HepG2 (cell line): ENCODE measurements at regions not wholly inside any gene's neighbourhood (a gene's known extent, or its start where the extent isn't known, plus 50 kb on each side); places are given as distances from the start of the nearest gene placed in this dataset.

Source experiments
- BORCS8-MEF2B ChIP-seq: sonication (generic); formaldehyde crosslinking; IDR thresholded peaks from 2 replicates; pipeline ENCODE4 v1.8.0; 2022; ENCODE audit warnings: mild to moderate bottlenecking, missing genetic modification reagents
- CC2D1A ChIP-seq: sonication (generic); formaldehyde crosslinking; IDR thresholded peaks from 2 replicates; pipeline ENCODE4 v1.8.1; 2023; ENCODE audit warnings: mild to moderate bottlenecking, missing genetic modification reagents
- FOXA3 ChIP-seq: IDR thresholded peaks from 2 replicates; pipeline ENCODE4 v1.6.1; 2016; ENCODE audit warnings: missing genetic modification reagents, missing compliant biosample characterization
- HCFC1 ChIP-seq: fragments of 150-350 bp; IDR thresholded peaks from 2 replicates; pipeline ENCODE4 v1.6.1; 2014; ENCODE audit warnings: low read depth, low read length
- KLF6 ChIP-seq: IDR thresholded peaks from 2 replicates; pipeline ENCODE4 v1.8.0; 2016; ENCODE audit warnings: missing biosample characterization, missing genetic modification reagents
- MAFK ChIP-seq, 2 experiments: IDR thresholded peaks in 1 of 2; conservative IDR thresholded peaks in 1 of 2; 2 replicates each; pipeline ENCODE4 v1.6.1; 2011; ENCODE audit warnings: improper control_type of control experiment in 2 of 2, low read length in 2 of 2
- MEIS2 ChIP-seq: sonication (generic); formaldehyde crosslinking; IDR thresholded peaks from 2 replicates; pipeline ENCODE4 v1.9.0; 2021; ENCODE audit warnings: mild to moderate bottlenecking, missing genetic modification reagents
- MLXIP ChIP-seq: sonication (generic); formaldehyde crosslinking; IDR thresholded peaks from 2 replicates; pipeline ENCODE4 v1.9.0; 2021; ENCODE audit warnings: missing genetic modification reagents, borderline replicate concordance
- POLR2AphosphoS2 ChIP-seq: IDR thresholded peaks from 2 replicates; pipeline ENCODE4 v1.6.1; 2011; ENCODE audit warnings: low read depth, low read length, improper control_type of control experiment
- TFDP2 ChIP-seq: sonication (generic); formaldehyde crosslinking; IDR thresholded peaks from 2 replicates; pipeline ENCODE4 v1.4.0; 2020; ENCODE audit warnings: missing genetic modification reagents
- XRCC5 ChIP-seq: fragments of 200-400 bp; formaldehyde crosslinking; optimal IDR thresholded peaks from 2 replicates; pipeline ENCODE3; 2017; ENCODE audit warnings: mild to moderate bottlenecking, low read length
- ZBTB7B ChIP-seq: sonication (generic); formaldehyde crosslinking; IDR thresholded peaks from 2 replicates; pipeline ENCODE4 v1.4.0; 2020; ENCODE audit warnings: missing genetic modification reagents
- ZFY ChIP-seq: sonication (generic); formaldehyde crosslinking; IDR thresholded peaks from 2 replicates; pipeline ENCODE4 v1.4.0; 2020; ENCODE audit warnings: missing genetic modification reagents
- ZNF12 ChIP-seq: sonication (generic); formaldehyde crosslinking; IDR thresholded peaks from 2 replicates; pipeline ENCODE4 v1.5.0; 2020; ENCODE audit warnings: missing genetic modification reagents
- ZNF292 ChIP-seq: sonication (generic); formaldehyde crosslinking; IDR thresholded peaks from 2 replicates; pipeline ENCODE4 v1.8.1; 2022; ENCODE audit warnings: mild to moderate bottlenecking, low read depth, missing genetic modification reagents, borderline replicate concordance
- ZNF512 ChIP-seq: sonication (generic); formaldehyde crosslinking; IDR thresholded peaks from 2 replicates; pipeline ENCODE4 v1.4.0; 2020; ENCODE audit warnings: mild to moderate bottlenecking, missing genetic modification reagents
- ZNF598 ChIP-seq: sonication (generic); formaldehyde crosslinking; IDR thresholded peaks from 2 replicates; pipeline ENCODE4 v1.5.1; 2020; ENCODE audit warnings: mild to moderate bottlenecking, missing genetic modification reagents, borderline replicate concordance
- ZNF761 ChIP-seq: sonication (generic); formaldehyde crosslinking; conservative IDR thresholded peaks from 2 replicates; pipeline ENCODE4 v1.4.0; 2020; ENCODE audit warnings: mild to moderate bottlenecking, missing genetic modification reagents
- TF ChIP-seq, protein P1 (sequence below): sonication (generic); formaldehyde crosslinking; IDR thresholded peaks from 2 replicates; pipeline ENCODE4 v1.4.0; 2020; ENCODE audit warnings: missing genetic modification reagents, borderline replicate concordance

DNA sequence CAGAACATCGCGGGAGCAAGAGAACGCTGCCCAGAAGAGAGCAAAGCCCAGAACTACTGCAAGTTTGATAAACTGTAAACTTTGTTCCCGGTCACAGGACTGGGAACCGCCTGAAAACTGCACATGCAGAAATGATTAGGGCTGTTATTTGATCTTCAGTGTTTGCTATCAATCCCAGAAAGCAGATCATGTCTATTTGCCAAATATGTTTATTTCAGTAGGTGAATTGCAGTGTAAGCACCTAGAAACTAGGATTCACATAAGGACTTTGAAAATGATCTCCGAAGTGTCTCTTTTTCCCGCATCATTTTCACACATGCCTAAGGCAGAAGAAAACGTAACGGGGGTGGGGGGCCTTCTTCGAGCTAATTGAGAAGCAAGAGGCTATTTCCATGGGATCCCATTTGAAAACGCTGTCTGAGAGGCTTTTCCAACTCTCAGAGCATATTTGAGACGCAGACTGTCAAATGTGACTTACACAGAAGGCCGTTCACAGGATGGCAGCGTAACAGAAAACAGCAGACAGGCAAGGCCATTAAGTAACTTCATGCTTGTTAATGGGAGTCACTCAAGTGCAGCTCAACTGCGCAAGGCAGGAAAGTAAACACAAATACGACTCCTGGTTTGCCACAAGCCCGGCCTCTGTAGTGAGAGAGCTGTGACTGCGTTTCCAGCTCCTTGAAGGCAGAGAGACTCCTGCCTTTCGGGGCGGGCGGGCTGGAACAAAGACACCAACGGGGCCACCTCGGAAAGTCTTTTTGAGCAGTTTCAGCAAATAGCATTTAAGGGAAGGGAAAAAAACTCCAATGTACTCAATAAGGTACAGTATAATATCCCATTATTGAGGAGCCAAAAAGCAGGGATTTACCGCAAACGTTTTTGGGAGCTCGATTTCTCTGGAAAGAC, 144.7 kb upstream of the ZNF217 start (continued):
- TF ChIP-seq ZNF292 (CRISPR knock-in tag) (peak; percentile 99), FOXA3 (CRISPR knock-in tag) (peak; percentile 95), POLR2AphosphoS2 (no peak), ZNF12 (CRISPR knock-in tag) (peak; percentile 86), MLXIP (CRISPR knock-in tag) (no peak), MEIS2 (peak; percentile 92), ZNF598 (CRISPR knock-in tag) (peak; percentile 85; the same call in 1 of the 2 replicates), CC2D1A (CRISPR knock-in tag) (no peak), ZBTB7B (CRISPR knock-in tag) (peak; percentile 84), MAFK (conservative IDR thresholded peaks at IDR 0.05 in 1 of 2, IDR thresholded peaks at IDR 0.05 in 1 of 2; ENCODE audit: low read length in 2 of 2) (peak in 1 of 2 experiments; percentile 28; a peak in 1 of 4 replicates), HCFC1 (no peak), XRCC5 (peak; percentile 93), TFDP2 (peak; percentile 53; the same call in 1 of the 2 replicates), ZFY (CRISPR knock-in tag) (peak; percentile 67), BORCS8-MEF2B (CRISPR knock-in tag) (peak; percentile 92; the same call in 1 of the 2 replicates), ZNF761 (CRISPR knock-in tag) (no peak), KLF6 (peak; percentile 77; the same call in 1 of the 2 replicates), ZNF512 (peak; percentile 88; the same call in 1 of the 2 replicates)
- TF ChIP-seq, protein P1, sequence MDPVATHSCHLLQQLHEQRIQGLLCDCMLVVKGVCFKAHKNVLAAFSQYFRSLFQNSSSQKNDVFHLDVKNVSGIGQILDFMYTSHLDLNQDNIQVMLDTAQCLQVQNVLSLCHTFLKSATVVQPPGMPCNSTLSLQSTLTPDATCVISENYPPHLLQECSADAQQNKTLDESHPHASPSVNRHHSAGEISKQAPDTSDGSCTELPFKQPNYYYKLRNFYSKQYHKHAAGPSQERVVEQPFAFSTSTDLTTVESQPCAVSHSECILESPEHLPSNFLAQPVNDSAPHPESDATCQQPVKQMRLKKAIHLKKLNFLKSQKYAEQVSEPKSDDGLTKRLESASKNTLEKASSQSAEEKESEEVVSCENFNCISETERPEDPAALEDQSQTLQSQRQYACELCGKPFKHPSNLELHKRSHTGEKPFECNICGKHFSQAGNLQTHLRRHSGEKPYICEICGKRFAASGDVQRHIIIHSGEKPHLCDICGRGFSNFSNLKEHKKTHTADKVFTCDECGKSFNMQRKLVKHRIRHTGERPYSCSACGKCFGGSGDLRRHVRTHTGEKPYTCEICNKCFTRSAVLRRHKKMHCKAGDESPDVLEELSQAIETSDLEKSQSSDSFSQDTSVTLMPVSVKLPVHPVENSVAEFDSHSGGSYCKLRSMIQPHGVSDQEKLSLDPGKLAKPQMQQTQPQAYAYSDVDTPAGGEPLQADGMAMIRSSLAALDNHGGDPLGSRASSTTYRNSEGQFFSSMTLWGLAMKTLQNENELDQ (CRISPR knock-in tag), result no peak
- TF ChIP-seq, all 625 proteins: peak for 319
